PFSK-1 (cell line): ENCODE measurements at regions not wholly inside any gene's neighbourhood (a gene's known extent, or its start where the extent isn't known, plus 50 kb on each side); places are given as distances from the start of the nearest gene placed in this dataset.

Source experiments
- POLR2AphosphoS5 ChIP-seq: IDR thresholded peaks from 2 replicates; pipeline ENCODE4 v1.6.1; 2012; ENCODE audit warnings: low read depth, mild to moderate bottlenecking, control low read depth, low read length, moderate library complexity
- REST ChIP-seq, 2 experiments: IDR thresholded peaks; 2 replicates each; pipeline versions ENCODE4 v1.6.1 to v1.8.0; 2011 to 2012; ENCODE audit warnings: low read depth in 2 of 2, low read length in 2 of 2, control low read depth in 1 of 2, inconsistent platforms in 1 of 2, mild to moderate bottlenecking in 1 of 2, moderate library complexity in 1 of 2; ENCODE audit not compliant: insufficient read depth in 1 of 2

GRCh38 chr2:58950795-58951462 is 709.8 kb upstream of the FANCL start:
- no peak for TF ChIP-seq REST (IDR thresholded peaks at IDR 0.05; ENCODE audit: insufficient read depth in 1 of 2, low read depth in 2 of 2, low read length in 2 of 2)
- no peak for TF ChIP-seq POLR2AphosphoS5
